ENCODE measurements at regions not wholly inside any gene's neighbourhood (a gene's known extent, or its start where the extent isn't known, plus 50 kb on each side); places are given as distances from the start of the nearest gene placed in this dataset.

- no peak for DNase-seq (ENCODE audit: low read depth, low spot score)
Measured at GRCh38 chr2:128525653-128526052, 207.0 kb upstream of the HS6ST1 start.

- no peak for DNase-seq (ENCODE audit: low read depth, low spot score)
Measured at GRCh38 chr2:128526455-128526976, 207.8 kb upstream of the HS6ST1 start.

GRCh38 chr2:128528133-128528532 is 209.5 kb upstream of the HS6ST1 start:
- DNase-seq (ENCODE audit: low read depth, low spot score): no peak

- DNase-seq (ENCODE audit: low read depth, low spot score): no peak
Measured at GRCh38 chr2:128530025-128530573, 211.4 kb upstream of the HS6ST1 start.

GRCh38 chr2:128531856-128532255 is 213.2 kb upstream of the HS6ST1 start:
- no peak for DNase-seq (ENCODE audit: low read depth, low spot score)

- DNase-seq (ENCODE audit: low read depth, low spot score): no peak
Measured at GRCh38 chr2:128533101-128533500, 214.4 kb upstream of the HS6ST1 start.

GRCh38 chr2:128534688-128535392 is 216.2 kb upstream of the HS6ST1 start:
- DNase-seq (ENCODE audit: low read depth, low spot score): no peak

- DNase-seq (ENCODE audit: low read depth, low spot score): no peak
Measured at GRCh38 chr2:128535953-128536352, 217.3 kb upstream of the HS6ST1 start.

GRCh38 chr2:128536925-128537620 is 218.4 kb upstream of the HS6ST1 start:
- DNase-seq (ENCODE audit: low read depth, low spot score): no peak

GRCh38 chr2:128537646-128538045 is 219.0 kb upstream of the HS6ST1 start:
- no peak for DNase-seq (ENCODE audit: low read depth, low spot score)

- no peak for DNase-seq (ENCODE audit: low read depth, low spot score)
Measured at GRCh38 chr2:128538396-128538795, 219.7 kb upstream of the HS6ST1 start.

- no peak for DNase-seq (ENCODE audit: low read depth, low spot score)
Measured at GRCh38 chr2:128540670-128541069, 222.0 kb upstream of the HS6ST1 start.

GRCh38 chr2:128541448-128541847 is 222.8 kb upstream of the HS6ST1 start:
- no peak for DNase-seq (ENCODE audit: low read depth, low spot score)

GRCh38 chr2:128543036-128543435 is 224.4 kb upstream of the HS6ST1 start:
- no peak for DNase-seq (ENCODE audit: low read depth, low spot score)

- no peak for DNase-seq (ENCODE audit: low read depth, low spot score)
Measured at GRCh38 chr2:128543646-128544045, 225.0 kb upstream of the HS6ST1 start.

- no peak for DNase-seq (ENCODE audit: low read depth, low spot score)
Measured at GRCh38 chr2:128544321-128545037, 225.8 kb upstream of the HS6ST1 start.

GRCh38 chr2:128545085-128545484 is 226.4 kb upstream of the HS6ST1 start:
- DNase-seq (ENCODE audit: low read depth, low spot score): no peak

GRCh38 chr2:128545829-128546228 is 227.2 kb upstream of the HS6ST1 start:
- DNase-seq (ENCODE audit: low read depth, low spot score): no peak

- no peak for DNase-seq (ENCODE audit: low read depth, low spot score)
Measured at GRCh38 chr2:128547667-128548066, 229.0 kb upstream of the HS6ST1 start.

- DNase-seq (ENCODE audit: low read depth, low spot score): no peak
Measured at GRCh38 chr2:128548461-128548891, 229.8 kb upstream of the HS6ST1 start.

GRCh38 chr2:128549094-128549493 is 230.4 kb upstream of the HS6ST1 start:
- DNase-seq (ENCODE audit: low read depth, low spot score): no peak
